T follicular helper cell (primary cell): ENCODE measurements at regions not wholly inside any gene's neighbourhood (a gene's known extent, or its start where the extent isn't known, plus 50 kb on each side); places are given as distances from the start of the nearest gene placed in this dataset.
"Not testable (repeated sequence)": the region's sequence is repeated elsewhere in the genome, so short reads cannot be mapped to it uniquely, and the experiment has no call there.

Experiments used
- DNase-seq: peaks from one replicate; pipeline ENCODE4 v3.0.0-alpha.2; 2020; ENCODE audit warnings: low read depth

DNA sequence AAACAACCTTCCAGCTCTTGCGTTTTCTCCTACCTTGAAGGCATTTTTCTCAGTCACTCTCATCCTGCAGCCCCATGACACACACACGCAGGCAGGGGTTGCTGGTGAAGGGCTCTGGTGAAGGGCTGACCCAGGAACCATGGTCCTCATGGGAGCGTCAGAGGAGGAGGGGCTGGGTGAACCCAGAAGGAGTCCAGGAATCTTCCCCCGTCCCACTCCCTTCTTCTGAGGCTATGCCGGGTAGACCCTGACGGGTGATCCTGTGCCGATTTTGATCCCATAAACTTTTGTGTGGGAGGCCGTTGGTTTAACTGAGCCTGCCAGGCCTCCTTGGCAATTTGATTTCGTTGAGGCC, 278.4 kb upstream of the FOXF1 start:
- no peak for DNase-seq

DNA sequence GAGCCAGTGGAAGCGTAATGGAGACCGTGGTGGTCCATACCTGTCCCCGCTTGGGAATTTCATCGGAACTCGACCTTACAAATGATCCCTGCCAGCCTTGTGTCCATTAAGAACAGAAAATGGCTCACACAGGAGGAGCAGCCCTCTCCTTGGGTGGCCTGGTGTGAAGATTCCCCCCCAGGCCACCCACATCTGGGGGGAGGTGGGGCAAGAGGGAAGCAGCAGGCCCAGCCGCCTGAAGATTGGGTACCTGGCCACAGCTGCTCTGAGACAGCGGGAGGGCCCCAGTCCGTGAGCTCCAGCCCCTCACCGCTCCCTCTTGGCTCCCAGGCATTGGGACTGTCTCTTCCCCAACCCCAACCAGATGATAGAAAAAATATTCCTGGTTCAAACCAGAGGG, 277.8 kb upstream of the FOXF1 start:
- no peak for DNase-seq

DNA sequence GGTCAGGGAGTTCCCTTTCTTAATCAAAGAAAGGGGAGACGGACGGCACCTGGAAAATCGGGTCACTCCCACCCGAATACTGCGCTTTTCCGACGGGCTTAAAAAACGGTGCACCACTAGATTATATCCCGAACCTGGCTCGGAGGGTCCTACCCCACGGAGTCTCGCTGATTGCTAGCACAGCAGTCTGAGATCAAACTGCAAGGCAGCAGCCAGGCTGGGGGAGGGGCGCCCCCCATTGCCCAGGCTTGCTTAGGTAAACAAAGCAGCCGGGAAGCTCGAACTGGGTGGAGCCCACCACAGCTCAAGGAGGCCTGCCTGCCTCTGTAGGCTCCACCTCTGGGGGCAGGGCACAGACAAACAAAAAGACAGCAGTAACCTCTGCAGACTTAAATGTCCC, 276.8 kb upstream of the FOXF1 start:
- DNase-seq, result not testable (repeated sequence)

DNA sequence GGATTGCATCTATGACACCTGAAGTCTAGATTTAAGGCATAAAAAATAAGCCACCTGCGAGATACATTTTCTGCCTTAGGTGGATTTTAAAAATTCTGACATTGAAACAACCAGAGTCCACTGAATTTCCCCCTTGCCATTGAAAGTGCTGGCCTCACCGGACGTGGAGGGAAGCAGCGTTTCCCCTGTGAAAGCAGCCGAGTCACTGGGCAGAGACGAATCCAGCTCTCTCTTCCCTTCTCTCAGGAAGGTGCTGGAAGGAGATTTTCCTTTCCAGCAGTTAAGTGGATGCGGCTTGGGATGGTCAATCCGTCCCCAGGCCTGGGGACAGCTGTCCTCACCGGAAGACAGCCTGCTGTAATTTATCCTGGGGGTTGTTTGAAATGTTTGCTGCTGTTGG, 270.9 kb upstream of the FOXF1 start:
- no peak for DNase-seq

DNA sequence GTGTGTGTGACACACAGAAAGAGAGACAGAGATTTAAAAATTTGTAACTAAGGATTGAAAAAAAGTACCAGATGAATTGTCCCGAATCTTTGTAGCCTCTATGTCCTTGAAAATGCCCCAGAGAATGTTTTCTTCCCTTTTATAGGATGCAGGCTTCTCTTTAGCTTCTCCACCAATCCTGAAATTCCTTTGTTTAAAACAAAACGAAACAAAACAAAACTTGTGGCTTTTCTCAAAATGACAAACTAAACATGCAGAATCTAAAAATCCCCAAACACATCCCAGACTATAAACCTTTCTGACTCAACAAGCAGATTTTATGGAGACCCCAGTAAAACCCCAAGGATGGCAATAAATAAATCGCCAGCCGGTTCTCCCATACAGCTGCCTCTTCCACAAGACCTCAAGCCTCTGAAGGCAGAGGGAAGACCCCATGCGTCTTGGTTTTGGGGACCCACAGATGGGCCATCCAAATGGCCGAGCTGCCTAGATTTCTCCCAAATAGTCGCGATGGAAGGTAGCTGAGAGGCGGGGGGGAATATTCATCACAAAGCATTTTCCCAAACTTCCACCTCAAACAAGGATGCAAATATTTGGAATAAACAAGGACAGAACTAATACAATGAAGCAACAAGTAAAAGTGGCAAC, 269.5 kb upstream of the FOXF1 start:
- DNase-seq, result no peak

DNA sequence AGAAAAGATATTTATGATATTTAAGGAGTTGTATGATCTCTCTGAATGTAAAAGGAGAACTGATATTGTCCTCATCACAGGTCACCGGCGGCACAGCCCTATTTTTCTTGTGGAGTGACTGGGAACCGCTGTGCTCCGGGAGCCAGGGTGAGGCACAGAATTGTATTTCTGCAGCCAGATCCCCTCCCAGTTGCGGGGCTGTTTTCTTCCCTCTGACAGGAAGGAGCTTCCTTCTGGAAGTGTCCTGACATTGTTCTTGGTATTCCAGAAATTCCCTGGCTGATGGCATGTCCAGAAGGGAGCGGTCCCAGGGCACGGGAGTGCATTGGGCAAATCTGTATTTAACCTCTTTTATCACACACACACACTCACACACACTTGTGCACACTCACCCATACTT, 268.6 kb upstream of the FOXF1 start:
- DNase-seq, result no peak

DNA sequence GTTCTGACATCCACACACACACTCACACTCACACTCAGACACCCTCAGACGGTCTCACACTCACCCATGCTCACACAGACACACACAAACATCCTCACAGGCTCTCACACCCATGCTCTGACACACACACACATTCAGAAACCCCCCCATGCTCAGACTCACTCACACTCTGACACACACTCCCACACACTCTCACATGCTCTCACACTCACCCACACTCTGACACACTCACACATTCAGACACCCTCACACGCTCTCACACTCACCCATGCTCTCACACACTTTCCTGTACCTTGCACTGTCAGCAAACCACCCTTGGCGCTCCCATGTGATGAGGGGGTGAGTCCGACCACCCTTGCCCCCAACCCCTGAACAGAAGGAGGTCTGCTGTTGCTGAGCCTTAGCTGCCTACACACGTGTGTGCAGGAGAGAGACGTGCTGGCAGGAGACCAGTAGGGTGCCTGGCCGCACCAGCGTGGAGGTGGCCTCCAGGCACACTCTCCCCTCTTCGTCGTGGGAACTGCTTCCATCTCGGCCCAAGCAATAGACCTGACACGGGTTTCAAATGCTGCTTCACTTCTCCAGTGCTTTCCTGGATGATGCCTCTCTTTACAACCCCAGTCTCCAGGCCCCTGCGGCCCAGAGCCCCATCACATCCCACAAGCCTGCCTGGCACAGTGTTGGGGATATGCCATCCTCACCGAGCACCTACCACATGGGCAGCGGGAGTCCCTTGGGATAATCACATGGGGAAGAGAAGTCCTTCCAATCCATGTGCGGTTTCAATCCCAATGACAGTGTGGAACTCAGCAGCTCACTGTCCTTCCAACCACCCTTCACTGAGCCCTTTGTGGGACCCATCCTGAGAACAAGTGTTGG, 267.8 kb upstream of the FOXF1 start:
- no peak for DNase-seq

DNA sequence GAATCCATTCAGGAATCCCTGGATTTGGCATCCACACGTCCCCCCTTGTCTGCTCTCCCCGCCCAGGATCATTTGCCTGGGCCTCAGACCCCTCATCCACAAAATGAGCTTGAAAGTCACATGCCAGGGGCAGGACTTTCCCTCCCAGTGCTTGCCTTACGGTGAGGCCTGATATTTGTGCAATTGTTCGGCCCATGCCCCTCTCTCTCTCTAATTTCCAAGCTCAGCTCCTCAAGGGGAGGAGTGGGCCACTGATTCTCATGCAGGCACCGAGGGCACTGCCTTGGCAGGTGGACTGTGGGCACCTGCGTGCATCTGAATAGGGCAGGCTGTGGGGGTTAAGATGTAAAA, 267.2 kb upstream of the FOXF1 start:
- no peak for DNase-seq

DNA sequence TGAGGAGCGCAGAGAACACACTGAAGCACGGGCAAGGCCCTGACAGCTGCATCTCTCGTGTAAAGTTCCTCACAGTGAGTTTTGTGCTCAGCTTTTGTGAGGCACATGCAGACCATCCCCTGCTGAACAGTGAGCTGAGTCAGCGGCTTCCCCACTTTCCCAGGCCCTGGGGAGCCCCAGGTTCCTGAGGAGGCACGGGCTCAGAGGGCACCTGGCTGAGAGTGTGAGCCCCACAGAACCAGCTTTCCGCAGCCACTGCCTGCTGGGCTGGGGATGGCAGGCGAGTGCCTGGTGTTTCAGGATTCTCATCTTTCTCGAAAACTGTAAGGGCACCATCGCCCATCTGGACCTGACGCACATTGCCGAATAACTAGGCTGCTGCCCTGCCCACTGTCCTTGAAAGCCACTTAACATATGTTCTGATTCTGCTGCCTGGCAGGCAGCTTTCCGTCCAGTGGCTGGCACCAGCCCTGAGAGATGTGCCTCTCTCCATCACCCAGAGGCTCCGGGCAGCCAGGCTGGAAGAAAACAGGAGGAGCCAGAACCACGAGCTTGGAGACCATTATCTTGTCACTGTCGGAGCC, 266.7 kb upstream of the FOXF1 start:
- no peak for DNase-seq

DNA sequence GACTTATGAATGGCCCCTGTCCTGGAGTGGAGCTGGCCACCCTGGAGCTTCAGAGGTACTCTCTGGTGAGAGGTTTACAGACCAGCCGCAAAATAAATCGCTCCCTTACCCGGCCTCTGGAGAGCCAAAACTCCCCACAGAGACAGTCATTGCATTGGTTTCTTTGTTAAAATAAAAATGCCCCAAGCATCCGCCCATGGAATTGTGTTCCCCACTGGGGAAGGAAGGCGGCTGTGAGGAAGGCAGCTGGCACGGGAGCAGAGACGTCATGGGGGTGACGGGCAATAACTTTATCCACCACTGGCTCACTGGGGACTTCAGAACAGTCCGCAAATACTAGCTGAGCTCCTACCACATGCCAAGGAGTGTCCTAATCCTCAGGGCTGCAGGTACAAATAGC, 266.2 kb upstream of the FOXF1 start:
- no peak for DNase-seq

DNA sequence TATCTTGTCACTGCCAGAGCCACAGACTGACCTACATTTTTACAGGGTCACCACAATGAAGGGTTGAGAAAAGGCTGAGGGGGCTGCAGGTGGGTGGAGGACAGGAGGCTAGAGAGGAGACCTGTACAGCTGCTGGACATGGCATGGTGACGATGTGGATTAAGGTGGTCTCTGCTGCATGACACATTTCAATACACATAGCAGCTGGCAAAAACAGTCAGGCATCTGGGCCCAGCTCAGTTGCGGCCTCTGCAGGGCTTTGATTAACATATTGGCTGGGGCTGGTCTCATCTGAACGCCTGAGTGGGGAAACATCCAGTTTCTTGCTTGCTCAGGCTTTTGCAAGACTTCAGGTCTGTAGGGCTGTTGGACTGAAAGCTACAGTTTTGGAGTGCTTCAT, 265.4 kb upstream of the FOXF1 start:
- no peak for DNase-seq

DNA sequence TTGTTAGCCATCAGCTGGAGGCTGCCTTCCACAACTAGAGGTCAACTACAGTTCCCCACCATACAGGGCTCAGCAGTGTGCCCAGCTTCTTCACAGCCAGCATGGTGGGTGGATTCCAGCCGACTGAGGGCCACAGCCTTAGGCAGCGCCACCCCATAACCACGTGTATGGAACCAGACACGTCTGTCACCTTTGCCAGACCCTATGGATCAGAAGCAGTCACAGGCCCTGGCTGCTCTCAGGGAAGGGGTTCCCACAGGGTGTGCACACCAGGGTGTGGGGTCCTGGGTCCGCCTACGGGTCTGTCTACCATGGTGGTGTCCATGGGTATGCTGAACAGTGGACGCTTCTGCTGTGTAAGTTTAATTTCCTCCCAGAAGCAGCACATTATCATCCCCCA, 265.0 kb upstream of the FOXF1 start:
- no peak for DNase-seq

DNA sequence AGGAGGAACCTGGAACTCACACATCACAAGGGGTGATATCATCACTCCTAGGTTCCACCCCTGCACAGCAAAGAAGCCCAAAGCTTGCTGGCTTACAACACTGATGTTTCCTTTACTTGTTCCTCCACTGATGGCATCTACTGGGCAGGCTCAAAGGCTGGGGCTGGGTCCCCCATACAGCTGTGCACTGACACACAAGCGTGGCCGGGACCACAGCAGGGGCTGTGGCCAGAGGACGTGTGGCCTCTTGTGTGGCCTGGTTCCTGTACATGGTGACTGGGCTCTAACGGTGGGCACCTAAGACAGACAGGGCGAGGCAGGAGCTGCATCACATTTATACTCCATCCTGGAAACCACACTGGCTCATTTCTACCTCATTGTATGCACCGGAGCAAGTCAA, 264.4 kb upstream of the FOXF1 start:
- no peak for DNase-seq

DNA sequence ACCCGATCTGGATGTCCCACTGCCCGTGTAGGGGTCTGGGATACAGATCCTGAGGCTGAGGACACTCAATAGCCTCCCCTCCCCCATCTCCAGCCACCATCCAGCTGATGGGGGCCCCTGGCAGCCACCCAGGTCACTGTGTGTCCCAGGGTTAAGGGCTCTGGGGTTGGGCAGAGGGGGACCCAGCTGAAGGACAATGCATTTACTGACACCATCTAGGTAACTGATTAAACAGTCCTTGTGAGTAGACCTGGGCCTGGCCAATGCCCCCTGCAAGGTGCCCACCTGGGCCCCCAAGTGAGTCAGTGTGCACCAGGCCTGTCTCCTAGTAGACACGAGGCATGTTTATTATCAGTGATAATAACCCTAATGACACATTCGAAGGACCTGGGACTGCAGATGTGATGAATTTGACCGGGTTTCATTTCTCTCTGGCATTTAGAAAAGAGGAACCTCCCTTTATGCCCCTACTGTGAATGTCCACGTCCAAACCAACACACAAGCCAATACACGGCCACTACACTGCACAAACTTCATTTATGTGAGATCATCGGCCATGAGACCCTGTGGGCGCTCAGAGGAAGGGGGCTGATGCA, 261.9 kb upstream of the FOXF1 start:
- DNase-seq, result no peak

DNA sequence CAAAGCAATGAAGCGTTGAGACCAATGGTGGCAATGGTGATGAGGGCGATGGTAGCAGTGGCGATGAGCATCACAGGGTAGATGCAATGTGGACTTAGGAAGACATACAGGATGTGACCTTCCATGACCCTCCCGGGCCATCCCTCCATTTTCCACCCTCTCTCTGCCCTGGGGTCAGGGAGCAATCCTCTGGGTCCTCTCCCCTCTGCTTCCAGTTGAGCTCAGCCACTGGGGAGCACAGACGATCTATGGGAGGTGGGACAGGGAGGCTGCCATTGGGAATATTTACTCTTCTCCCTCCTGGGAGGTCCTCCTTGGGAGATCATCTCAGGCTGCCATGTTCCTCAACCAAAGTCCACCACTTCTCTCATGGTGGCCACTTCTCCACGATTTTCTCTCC, 260.7 kb upstream of the FOXF1 start:
- no peak for DNase-seq

DNA sequence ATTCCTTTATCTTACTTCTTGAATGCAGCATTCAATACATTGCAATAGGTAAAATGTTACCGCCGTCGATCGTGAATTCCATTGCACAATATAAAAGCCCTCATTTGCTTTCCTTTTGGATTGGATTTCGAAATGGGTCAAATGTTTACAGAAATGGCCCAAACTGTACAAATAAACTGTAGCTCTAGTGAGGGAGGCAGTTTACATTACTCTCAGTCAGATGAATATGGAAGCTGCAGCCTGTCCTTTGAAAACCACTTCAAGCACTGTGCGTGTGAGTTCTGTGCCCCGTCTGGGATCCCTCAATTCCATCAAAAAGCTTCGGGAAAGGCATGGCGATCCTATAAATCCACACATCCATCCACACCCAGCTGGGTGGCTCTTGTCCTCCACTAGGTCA, 258.6 kb upstream of the FOXF1 start:
- no peak for DNase-seq

DNA sequence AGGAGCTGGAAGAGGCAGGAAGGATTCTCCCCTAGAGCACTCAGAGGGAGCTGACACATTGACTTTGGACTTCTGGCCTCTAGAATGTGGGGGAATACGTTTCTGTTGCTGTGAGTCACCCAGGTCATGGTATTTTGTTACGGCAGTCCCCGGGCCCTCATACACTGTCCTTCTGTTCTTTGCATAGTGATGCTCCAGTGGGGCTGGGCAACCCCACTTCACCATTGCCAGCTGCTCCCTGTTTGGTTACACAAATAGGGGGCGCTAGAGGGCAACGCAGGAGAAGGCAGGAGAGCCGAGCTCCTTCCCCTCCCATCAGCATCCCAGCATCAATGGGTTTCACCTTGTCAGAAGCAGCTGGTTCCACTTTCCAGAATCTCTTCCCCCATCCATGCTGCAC, 257.7 kb upstream of the FOXF1 start:
- DNase-seq, result no peak

DNA sequence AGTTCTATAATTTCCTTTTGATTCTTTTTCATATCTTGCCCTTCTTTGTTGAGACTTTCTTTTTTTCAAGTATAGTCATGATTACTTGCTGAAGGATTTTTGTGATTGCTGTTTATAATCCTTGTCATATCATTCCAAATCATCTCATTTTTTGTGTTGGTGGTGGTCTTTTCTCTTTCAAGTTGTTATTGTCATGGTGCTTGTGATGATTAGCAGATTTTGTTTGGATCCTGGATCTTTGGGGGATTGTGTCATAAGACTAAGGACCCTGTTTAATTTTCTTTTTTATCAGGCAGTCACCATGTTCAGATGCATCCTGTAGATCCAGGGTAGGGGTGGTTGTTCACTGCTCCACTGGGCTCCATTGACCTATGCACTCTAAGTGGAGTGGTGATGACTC, 254.4 kb upstream of the FOXF1 start:
- DNase-seq, result no peak

DNA sequence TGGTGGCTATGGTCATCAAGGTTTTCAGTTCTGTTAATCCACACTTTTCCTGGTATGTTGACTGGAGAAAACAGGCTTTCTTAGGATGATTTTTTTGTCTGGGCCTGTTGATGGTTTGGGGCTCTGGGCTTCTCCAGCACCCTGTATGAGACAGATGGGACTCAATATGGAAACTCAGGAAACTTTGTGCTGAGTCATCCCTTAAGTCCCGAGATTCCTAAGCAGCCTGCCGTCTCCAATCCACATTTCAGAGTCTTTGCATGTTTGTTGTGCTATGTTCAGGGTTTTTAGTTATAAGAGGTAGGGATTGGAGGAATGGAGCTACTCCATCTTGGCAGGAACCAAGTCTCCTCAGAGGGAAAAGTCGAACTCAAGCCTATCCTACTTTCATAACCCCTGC, 253.3 kb upstream of the FOXF1 start:
- DNase-seq, result no peak

DNA sequence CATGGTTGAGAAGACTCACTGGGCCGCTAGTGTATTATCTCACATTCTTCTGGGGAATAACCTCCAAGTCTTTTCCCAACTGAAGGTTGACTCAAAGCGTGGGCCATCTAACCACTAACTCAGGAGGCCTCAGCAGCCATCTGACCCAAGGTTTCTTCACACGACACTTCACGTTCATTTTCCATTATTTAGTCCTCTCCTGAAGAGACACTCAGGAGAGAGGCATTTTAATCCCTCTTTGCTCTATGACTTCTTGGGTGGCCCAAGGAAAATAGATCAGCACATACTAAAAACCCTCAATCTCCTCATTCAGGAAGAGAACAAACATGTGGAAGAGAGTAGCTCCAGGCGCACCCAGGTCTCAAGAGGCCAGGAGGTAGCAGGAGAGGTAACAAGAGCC, 252.8 kb upstream of the FOXF1 start:
- DNase-seq, result no peak

DNA sequence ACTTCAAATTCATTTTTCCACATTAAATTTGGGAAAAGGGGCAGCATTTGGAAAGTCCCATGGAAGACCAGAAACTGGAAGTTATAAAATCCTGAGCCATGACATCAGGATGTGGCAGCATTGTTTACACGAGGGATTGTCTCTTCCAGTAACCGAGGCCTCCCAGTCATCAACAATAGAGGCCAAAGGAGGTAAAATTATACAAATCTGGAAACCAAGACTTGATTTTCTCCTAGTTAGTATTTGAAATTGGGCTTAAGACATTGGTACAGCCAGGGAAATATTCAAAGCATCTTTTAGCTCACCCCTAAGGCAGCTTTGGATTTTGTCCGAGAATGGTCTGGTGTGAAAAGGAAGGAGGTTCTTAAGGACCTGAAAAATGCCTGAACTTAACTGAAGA, 251.6 kb upstream of the FOXF1 start:
- DNase-seq, result no peak

DNA sequence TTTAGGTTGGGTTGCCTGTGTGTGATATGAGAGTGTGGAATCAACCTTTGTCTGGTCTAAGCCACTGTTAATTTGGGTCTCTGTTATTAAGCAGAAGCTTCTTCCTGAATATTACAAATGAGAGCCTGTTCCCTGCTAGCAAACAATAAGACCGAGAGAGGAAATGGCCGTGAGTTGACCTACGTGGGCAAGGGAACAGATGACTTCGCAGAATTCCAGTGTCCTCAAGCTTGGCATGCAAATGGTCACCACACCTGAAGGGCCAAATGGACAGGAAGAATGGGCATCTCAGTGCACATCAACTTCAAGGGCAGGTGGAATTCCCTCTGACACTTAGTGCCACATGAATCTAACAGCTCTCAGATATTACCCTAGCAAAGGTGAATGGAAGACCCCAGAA, 250.8 kb upstream of the FOXF1 start:
- no peak for DNase-seq

DNA sequence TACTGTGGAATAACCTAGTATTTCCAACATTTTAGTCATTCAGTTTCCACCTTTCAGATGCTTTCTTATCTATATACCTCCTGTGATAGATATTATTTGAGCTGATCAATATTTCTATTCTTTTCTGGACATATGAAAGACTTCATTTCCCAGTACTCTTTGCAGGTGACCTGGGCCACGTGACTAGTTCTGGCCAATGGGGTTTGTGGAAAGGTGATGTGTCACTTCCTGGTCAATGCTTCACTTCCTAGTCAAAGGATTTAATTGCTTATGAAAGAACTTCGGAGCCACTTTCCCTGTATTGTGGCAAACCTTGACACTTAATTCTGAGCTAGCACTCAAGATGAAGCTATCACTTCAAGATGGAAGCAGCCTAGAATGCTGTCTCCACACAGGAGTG, 248.9 kb upstream of the FOXF1 start:
- DNase-seq, result no peak
